HEK293T (cell line): ENCODE measurements at regions not wholly inside any gene's neighbourhood (a gene's known extent, or its start where the extent isn't known, plus 50 kb on each side); places are given as distances from the start of the nearest gene placed in this dataset.

Source experiments
- CTBP1 ChIP-seq: fragments of 450-650 bp; IDR thresholded peaks from 2 replicates; pipeline ENCODE4 v1.6.1; 2016; ENCODE audit warnings: borderline replicate concordance
- FOXA1 ChIP-seq: fragments of 450-650 bp; IDR thresholded peaks from 2 replicates; pipeline ENCODE4 v1.6.1; 2016; ENCODE audit warnings: mild to moderate bottlenecking
- PKNOX1 ChIP-seq: fragments of 450-650 bp; IDR thresholded peaks from 2 replicates; pipeline ENCODE4 v1.6.1; 2016
- SP1 ChIP-seq: fragments of 450-650 bp; IDR thresholded peaks from 2 replicates; pipeline ENCODE4 v1.6.1; 2017
- ZNF384 ChIP-seq: fragments of 450-650 bp; IDR thresholded peaks from 2 replicates; pipeline ENCODE4 v1.6.1; 2016

GRCh38 chr14:76599559-76600287 is 161.5 kb upstream of the VASH1 start:
- TF ChIP-seq SP1 = no peak
- 0 out of 2 replicates have a peak, but pooled peaks have one; percentile 4 for TF ChIP-seq PKNOX1
- no peak for TF ChIP-seq CTBP1
- no peak for TF ChIP-seq ZNF384
- TF ChIP-seq FOXA1 = no peak
